SK-N-SH (cell line): ENCODE measurements at regions not wholly inside any gene's neighbourhood (a gene's known extent, or its start where the extent isn't known, plus 50 kb on each side); places are given as distances from the start of the nearest gene placed in this dataset.
A peak's percentile ranks its signal among the peaks of the same experiment; 100 is the strongest.

Experiments
- CTCF ChIA-PET: fragments of 300-600, 350-600 bp; formaldehyde crosslinking; extraction: SDS; loops from one replicate; lab custom pipeline; 2021; lab: Yijun Ruan, JAX
- POLR2A ChIA-PET: fragments of 350-600 bp; sonication (Branson Sonifier 250); formaldehyde crosslinking; extraction: SDS; loops from one replicate; lab custom pipeline; 2020; ENCODE audit warnings: antibody characterized with exemption, inconsistent platforms; lab: Yijun Ruan, JAX
- DNase-seq: peaks from one replicate; pipeline ENCODE4 v3.0.0; 2012
- H2AFZ ChIP-seq: fragments of 200-600 bp; sonication (generic); 2 replicates; pipeline ENCODE4 v1.8.1; 2016; ENCODE audit warnings: antibody characterized with exemption, mild to moderate bottlenecking, low read depth
- H3F3A ChIP-seq: fragments of 200-600 bp; sonication (generic); replicated peaks from 2 replicates; pipeline ENCODE3; 2016; ENCODE audit warnings: antibody characterized with exemption, mild to moderate bottlenecking; ENCODE audit not compliant: insufficient read depth
- H3K27ac ChIP-seq, 2 experiments: fragments of 200-500 bp in 1 of 2; fragments of 200-600 bp in 1 of 2; sonication (Bioruptor generic) in 1 of 2; sonication (generic), shearing (Covaris generic) in 1 of 2; 2 replicates each; pipeline versions ENCODE4 v1.5.1 to v1.6.1; 2014 to 2016; ENCODE audit warnings: low read depth in 2 of 2, inconsistent platforms in 1 of 2, low read length in 1 of 2, mild to moderate bottlenecking in 1 of 2, mixed read lengths in 1 of 2
- H3K27me3 ChIP-seq: fragments of 200-600 bp; sonication (generic), shearing (Covaris generic); 2 replicates; pipeline ENCODE4 v1.6.1; 2016; ENCODE audit warnings: mixed run types; ENCODE audit not compliant: insufficient read depth
- H3K36me3 ChIP-seq, 2 experiments: fragments of 200-500 bp in 1 of 2; fragments of 200-600 bp in 1 of 2; sonication (Bioruptor generic) in 1 of 2; sonication (generic) in 1 of 2; replicated peaks in 1 of 2; 2 replicates each; pipeline versions ENCODE3 to v1.5.1; 2014 to 2016; ENCODE audit warnings: low read length in 1 of 2, mild to moderate bottlenecking in 1 of 2; ENCODE audit not compliant: insufficient read depth in 2 of 2, control insufficient read depth in 1 of 2
- H3K4me1 ChIP-seq, 2 experiments: fragments of 200-500 bp in 1 of 2; fragments of 200-600 bp in 1 of 2; sonication (Bioruptor generic) in 1 of 2; sonication (generic), shearing (Covaris generic) in 1 of 2; 2 replicates each; pipeline versions ENCODE4 v1.5.1 to v1.6.1; 2014 to 2016; ENCODE audit warnings: low read depth in 1 of 2, low read length in 1 of 2, mixed run types in 1 of 2; ENCODE audit not compliant: insufficient read depth in 2 of 2, control insufficient read depth in 1 of 2
- H3K4me2 ChIP-seq: fragments of 200-600 bp; sonication (generic), shearing (Covaris generic); 2 replicates; pipeline ENCODE4 v1.6.1; 2017; ENCODE audit warnings: mixed run types
- H3K4me3 ChIP-seq, 2 experiments: fragments of 200-500 bp in 1 of 2; fragments of 200-600 bp in 1 of 2; sonication (Bioruptor generic) in 1 of 2; sonication (generic), shearing (Covaris generic) in 1 of 2; 2 replicates each; pipeline versions ENCODE4 v1.5.1 to v1.8.1; 2014 to 2016; ENCODE audit warnings: low read depth in 2 of 2, inconsistent platforms in 1 of 2, low read length in 1 of 2, mild to moderate bottlenecking in 1 of 2, mixed read lengths in 1 of 2, moderate library complexity in 1 of 2
- H3K79me2 ChIP-seq: fragments of 200-600 bp; sonication (generic); 2 replicates; pipeline ENCODE4 v1.8.1; 2017; ENCODE audit warnings: mild to moderate bottlenecking; ENCODE audit not compliant: insufficient read depth
- H3K9ac ChIP-seq: fragments of 200-600 bp; sonication (generic); 2 replicates; pipeline ENCODE4 v1.6.1; 2017; ENCODE audit warnings: mixed run types
- H3K9me2 ChIP-seq: fragments of 200-600 bp; sonication (generic); 2 replicates; pipeline ENCODE4 v1.6.1; 2017; ENCODE audit warnings: mixed run types
- H3K9me3 ChIP-seq: fragments of 200-600 bp; sonication (generic); 2 replicates; pipeline ENCODE4 v1.6.1; 2017; ENCODE audit warnings: mixed run types, mild to moderate bottlenecking, moderate library complexity
- H4K20me1 ChIP-seq: fragments of 200-600 bp; sonication (generic); 2 replicates; pipeline ENCODE4 v1.6.1; 2017; ENCODE audit warnings: mild to moderate bottlenecking, mixed run types; ENCODE audit not compliant: insufficient read depth
- ELF1 ChIP-seq: IDR thresholded peaks from 2 replicates; pipeline ENCODE4 v1.4.0; 2012
- EP300 ChIP-seq, 2 experiments: IDR thresholded peaks; 2 replicates each; pipeline versions ENCODE4 v1.4.0 to v1.6.1; 2012; ENCODE audit warnings: borderline replicate concordance in 1 of 2, low read depth in 1 of 2, low read length in 1 of 2
- FOXJ3 ChIP-seq: sonication (generic); formaldehyde crosslinking; IDR thresholded peaks from 2 replicates; pipeline ENCODE4 v1.5.1; 2020; ENCODE audit warnings: mild to moderate bottlenecking, missing genetic modification reagents
- GATA2 ChIP-seq: sonication (generic); formaldehyde crosslinking; IDR thresholded peaks from 2 replicates; pipeline ENCODE4 v1.5.0; 2020; ENCODE audit warnings: mild to moderate bottlenecking, missing genetic modification reagents
- SMC3 ChIP-seq: IDR thresholded peaks from 2 replicates; pipeline ENCODE4 v1.6.1; 2012; ENCODE audit warnings: low read depth, low read length, improper control_type of control experiment
- TCF12 ChIP-seq: IDR thresholded peaks from 2 replicates; pipeline ENCODE4 v1.4.0; 2012
- WGBS: methylation state at CpG from one replicate; pipeline ENCODE4 v1.1.6; 2017; ENCODE audit warnings: low lambda C conversion rate; 5-methylcytosine and 5-hydroxymethylcytosine counted together
- TF ChIP-seq, protein P1 (sequence below): IDR thresholded peaks from 2 replicates; pipeline ENCODE4 v1.6.1; 2012; ENCODE audit warnings: mild to moderate bottlenecking, low read depth, low read length, moderate library complexity
- TF ChIP-seq, protein P2 (sequence below): IDR thresholded peaks from 2 replicates; pipeline ENCODE4 v1.4.0; 2012; ENCODE audit warnings: low read depth, borderline replicate concordance
- TF ChIP-seq, protein P3 (sequence below): fragments of 150-350 bp; IDR thresholded peaks from 2 replicates; pipeline ENCODE4 v1.6.1; 2017; ENCODE audit warnings: antibody characterized with exemption, low read length, low read depth, borderline replicate concordance
- TF ChIP-seq, protein P4 (sequence below): fragments of 200-600 bp; sonication (generic); IDR thresholded peaks from 2 replicates; pipeline ENCODE4 v1.6.1; 2017; ENCODE audit warnings: antibody characterized with exemption, mild to moderate bottlenecking, moderate library complexity

DNA sequence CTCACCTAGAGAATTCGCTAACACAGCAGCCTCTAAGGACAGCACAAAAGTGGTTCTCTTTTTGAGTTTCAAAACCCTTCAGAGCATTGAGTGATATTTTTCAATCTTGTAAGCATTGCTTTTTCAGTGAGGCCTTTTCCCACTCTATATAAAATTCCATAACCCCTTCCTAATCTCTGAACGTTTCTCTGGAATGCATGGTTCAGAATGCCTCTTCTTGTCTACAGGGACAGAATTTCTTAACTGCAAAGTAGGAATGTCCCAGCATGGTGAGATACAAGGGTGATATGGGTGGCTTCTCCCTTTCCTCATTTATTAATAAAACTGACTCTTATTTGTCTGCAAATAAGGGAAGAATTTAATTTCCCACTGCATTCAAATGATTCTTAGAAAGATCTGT lies 377.9 kb downstream of the LTN1 start:
- Histone ChIP-seq H3K9ac (no peak overlapping the region), H3K27me3 (no peaks in the 10 kb centered on the region)
- POLR2A ChIA-PET = no interaction called here

DNA sequence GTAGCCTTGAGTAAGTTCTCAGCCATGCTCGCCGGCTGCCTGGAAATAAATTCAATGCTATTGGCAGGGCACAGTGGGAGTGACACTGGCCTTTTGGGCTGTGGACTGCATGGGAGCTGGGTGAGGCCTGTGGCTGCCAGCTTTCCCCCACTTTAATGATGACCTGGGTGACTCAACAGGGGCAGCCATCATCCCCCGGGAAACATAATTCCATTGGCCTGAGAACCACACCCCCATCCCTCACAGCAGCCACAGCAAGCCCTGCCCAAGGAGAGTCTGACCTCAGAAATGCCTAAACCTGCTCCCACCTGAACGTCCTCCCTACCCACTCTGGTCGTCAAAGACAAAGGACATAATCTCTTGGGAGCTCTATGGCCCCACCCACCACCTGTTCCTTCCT lies 384.0 kb downstream of the LTN1 start:
- no peaks in the 10 kb centered on the region for H3F3A ChIP-seq
- WGBS = 56% methylated on average over 5 of the region's 5 CpGs
- no peaks in the 10 kb centered on the region for H3K36me3 ChIP-seq
- no peak overlapping the region for H3K4me3 ChIP-seq
- no peak for DNase-seq
- no peaks in the 10 kb centered on the region for H4K20me1 ChIP-seq
- TF ChIP-seq TCF12 (no peak), EP300 (IDR thresholded peaks at IDR 0.05; ENCODE audit: borderline replicate concordance in 1 of 2, low read depth in 1 of 2, low read length in 1 of 2) (no peak), SMC3 (no peak), GATA2 (CRISPR knock-in tag) (no peak), ELF1 (no peak)
- TF ChIP-seq, protein P1, sequence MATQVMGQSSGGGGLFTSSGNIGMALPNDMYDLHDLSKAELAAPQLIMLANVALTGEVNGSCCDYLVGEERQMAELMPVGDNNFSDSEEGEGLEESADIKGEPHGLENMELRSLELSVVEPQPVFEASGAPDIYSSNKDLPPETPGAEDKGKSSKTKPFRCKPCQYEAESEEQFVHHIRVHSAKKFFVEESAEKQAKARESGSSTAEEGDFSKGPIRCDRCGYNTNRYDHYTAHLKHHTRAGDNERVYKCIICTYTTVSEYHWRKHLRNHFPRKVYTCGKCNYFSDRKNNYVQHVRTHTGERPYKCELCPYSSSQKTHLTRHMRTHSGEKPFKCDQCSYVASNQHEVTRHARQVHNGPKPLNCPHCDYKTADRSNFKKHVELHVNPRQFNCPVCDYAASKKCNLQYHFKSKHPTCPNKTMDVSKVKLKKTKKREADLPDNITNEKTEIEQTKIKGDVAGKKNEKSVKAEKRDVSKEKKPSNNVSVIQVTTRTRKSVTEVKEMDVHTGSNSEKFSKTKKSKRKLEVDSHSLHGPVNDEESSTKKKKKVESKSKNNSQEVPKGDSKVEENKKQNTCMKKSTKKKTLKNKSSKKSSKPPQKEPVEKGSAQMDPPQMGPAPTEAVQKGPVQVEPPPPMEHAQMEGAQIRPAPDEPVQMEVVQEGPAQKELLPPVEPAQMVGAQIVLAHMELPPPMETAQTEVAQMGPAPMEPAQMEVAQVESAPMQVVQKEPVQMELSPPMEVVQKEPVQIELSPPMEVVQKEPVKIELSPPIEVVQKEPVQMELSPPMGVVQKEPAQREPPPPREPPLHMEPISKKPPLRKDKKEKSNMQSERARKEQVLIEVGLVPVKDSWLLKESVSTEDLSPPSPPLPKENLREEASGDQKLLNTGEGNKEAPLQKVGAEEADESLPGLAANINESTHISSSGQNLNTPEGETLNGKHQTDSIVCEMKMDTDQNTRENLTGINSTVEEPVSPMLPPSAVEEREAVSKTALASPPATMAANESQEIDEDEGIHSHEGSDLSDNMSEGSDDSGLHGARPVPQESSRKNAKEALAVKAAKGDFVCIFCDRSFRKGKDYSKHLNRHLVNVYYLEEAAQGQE = no peak
- TF ChIP-seq, protein P2, sequence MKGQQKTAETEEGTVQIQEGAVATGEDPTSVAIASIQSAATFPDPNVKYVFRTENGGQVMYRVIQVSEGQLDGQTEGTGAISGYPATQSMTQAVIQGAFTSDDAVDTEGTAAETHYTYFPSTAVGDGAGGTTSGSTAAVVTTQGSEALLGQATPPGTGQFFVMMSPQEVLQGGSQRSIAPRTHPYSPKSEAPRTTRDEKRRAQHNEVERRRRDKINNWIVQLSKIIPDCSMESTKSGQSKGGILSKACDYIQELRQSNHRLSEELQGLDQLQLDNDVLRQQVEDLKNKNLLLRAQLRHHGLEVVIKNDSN = no peak
- CTCF ChIA-PET = interaction anchor here (0.9 kb wide), 1 partner anchor 22 kb away, joined by 4 read pairs; no protein-coding TSS in a partner anchor
- no peak overlapping the region for H3K9ac ChIP-seq
- H3K9me2 ChIP-seq = no peaks in the 10 kb centered on the region
- no peaks in the 10 kb centered on the region for H3K79me2 ChIP-seq
- H3K27me3 ChIP-seq = no peaks in the 10 kb centered on the region
- no peaks in the 10 kb centered on the region for H3K4me1 ChIP-seq
- H2AFZ ChIP-seq = no peak overlapping the region
- no peaks in the 10 kb centered on the region for H3K9me3 ChIP-seq
- H3K27ac ChIP-seq = no peak overlapping the region
- POLR2A ChIA-PET = no interaction called here
- H3K4me2 ChIP-seq = no peak overlapping the region

More for the DNA sequence above, 377.9 kb downstream of the LTN1 start:
- CTCF ChIA-PET = no interaction called here
- Histone ChIP-seq H3K79me2 (no peaks in the 10 kb centered on the region), H3K9me2 (no peaks in the 10 kb centered on the region), H3K4me1 (peaks cover 0 to 16% of the 10 kb centered on the region in 2 experiments; a peak in 3 of 4 replicates), H2AFZ (peak overlapping the region; percentile 58; the same call in 1 of the 2 replicates), H3F3A (peaks cover 18% of the 10 kb centered on the region), H3K36me3 (no peaks in the 10 kb centered on the region), H4K20me1 (no peaks in the 10 kb centered on the region), H3K9me3 (no peaks in the 10 kb centered on the region), H3K4me2 (peak overlapping the region; percentile 70), H3K4me3 (no peak overlapping the region), H3K27ac (peak overlapping the region in 1 of 2 experiments; percentile 74; a peak in 2 of 4 replicates)
- TF ChIP-seq EP300 (IDR thresholded peaks at IDR 0.05; ENCODE audit: borderline replicate concordance in 1 of 2, low read depth in 1 of 2, low read length in 1 of 2) (no peak), FOXJ3 (no peak), TCF12 (no peak)
- TF ChIP-seq, protein P3, sequence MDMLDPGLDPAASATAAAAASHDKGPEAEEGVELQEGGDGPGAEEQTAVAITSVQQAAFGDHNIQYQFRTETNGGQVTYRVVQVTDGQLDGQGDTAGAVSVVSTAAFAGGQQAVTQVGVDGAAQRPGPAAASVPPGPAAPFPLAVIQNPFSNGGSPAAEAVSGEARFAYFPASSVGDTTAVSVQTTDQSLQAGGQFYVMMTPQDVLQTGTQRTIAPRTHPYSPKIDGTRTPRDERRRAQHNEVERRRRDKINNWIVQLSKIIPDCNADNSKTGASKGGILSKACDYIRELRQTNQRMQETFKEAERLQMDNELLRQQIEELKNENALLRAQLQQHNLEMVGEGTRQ = no peak
- TF ChIP-seq, protein P4, sequence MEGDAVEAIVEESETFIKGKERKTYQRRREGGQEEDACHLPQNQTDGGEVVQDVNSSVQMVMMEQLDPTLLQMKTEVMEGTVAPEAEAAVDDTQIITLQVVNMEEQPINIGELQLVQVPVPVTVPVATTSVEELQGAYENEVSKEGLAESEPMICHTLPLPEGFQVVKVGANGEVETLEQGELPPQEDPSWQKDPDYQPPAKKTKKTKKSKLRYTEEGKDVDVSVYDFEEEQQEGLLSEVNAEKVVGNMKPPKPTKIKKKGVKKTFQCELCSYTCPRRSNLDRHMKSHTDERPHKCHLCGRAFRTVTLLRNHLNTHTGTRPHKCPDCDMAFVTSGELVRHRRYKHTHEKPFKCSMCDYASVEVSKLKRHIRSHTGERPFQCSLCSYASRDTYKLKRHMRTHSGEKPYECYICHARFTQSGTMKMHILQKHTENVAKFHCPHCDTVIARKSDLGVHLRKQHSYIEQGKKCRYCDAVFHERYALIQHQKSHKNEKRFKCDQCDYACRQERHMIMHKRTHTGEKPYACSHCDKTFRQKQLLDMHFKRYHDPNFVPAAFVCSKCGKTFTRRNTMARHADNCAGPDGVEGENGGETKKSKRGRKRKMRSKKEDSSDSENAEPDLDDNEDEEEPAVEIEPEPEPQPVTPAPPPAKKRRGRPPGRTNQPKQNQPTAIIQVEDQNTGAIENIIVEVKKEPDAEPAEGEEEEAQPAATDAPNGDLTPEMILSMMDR = no peak
- 50% methylated on average over 2 of the region's 2 CpGs for WGBS
- no peak for DNase-seq
